ENCODE measurements at regions not wholly inside any gene's neighbourhood (a gene's known extent, or its start where the extent isn't known, plus 50 kb on each side); places are given as distances from the start of the nearest gene placed in this dataset.
A peak's percentile ranks its signal among the peaks of the same experiment; 100 is the strongest.

DNA sequence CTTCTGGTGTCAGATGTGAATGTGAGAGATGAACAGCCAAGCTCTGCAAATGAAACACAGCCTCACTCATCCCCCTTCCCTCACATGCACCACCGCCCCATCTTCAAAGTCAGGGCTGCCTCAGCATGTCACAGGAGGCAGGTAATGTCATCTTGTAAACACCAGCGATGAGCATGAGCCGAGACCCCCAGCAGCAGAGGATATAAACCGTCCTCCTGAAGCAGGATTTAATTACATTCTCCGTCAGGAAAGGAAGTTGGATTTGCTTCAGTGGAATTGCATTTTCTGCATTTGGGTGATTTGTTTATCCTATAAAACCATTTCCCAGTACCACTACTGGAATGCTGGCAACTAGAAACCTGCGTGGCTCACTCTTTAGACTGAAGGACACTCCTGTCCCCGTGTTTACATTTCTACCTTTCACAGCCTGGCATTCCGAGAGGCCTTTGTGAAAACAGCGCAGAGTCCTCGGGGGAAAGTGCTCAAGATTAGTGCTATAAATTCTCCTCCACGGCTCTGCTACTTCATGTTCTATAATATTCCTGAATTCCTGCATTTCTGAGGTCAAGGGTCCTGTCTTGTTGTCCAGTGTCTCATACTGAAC, 619.2 kb downstream of the IRS1 start:
- in situ Hi-C loops (cut with HindIII; ENCODE audit: extremely low pct_ligation_motif_present, low pct_unique_long_range_greater_than_20kb): no loop called here
- no peaks in the 10 kb centered on the region for H3K27me3 ChIP-seq (ENCODE audit: control insufficient read depth in 1 of 2, insufficient read depth in 2 of 2, low read length in 2 of 2)
- no peaks in the 10 kb centered on the region for H3K36me3 ChIP-seq (replicated peaks in 1 of 2; ENCODE audit: control insufficient read depth in 1 of 2, insufficient read depth in 2 of 2, low read length in 2 of 2)
- 65% methylated on average over 11 of the region's 11 CpGs for WGBS (ENCODE audit: low lambda C conversion rate)
- peak; percentile 55; the same call in 2 of the 3 replicates for ATAC-seq
- H2AFZ ChIP-seq (ENCODE audit: low read length): no peak overlapping the region
- BruUV-seq (replicated peaks): no TSS peak
- DNase-seq (ENCODE audit: low spot score): no peak
- intact Hi-C loops (cut with micrococcal nuclease; ENCODE audit: unreplicated experiment): no loop called here
- H3K27ac ChIP-seq (ENCODE audit: extremely low read length, insufficient read depth, low read length): peak overlapping the region; percentile 9
- POLR2A ChIA-PET: no interaction called here
- no peak overlapping the region for H3K9ac ChIP-seq (ENCODE audit: insufficient read depth, low read depth, low read length)
- CTCF ChIA-PET (ENCODE audit: low intra/inter-chr PET ratio, low total read pairs): no interaction called here
- peaks cover 48% of the 10 kb centered on the region for H3K4me1 ChIP-seq (ENCODE audit: insufficient read depth, low read length)
- no peak overlapping the region for H3K4me3 ChIP-seq (replicated peaks in 1 of 3; ENCODE audit: insufficient read depth in 1 of 3, low read depth in 2 of 3, low read length in 3 of 3)
- no peaks in the 10 kb centered on the region for H4K20me1 ChIP-seq (ENCODE audit: insufficient read depth, low read length)
- no peak for FAIRE-seq
- H3K4me2 ChIP-seq (ENCODE audit: low read depth, low read length): no peak overlapping the region; the same call in 1 of the 2 replicates
- H3K9me3 ChIP-seq (ENCODE audit: low read length): peaks cover 27% of the 10 kb centered on the region
- H3K79me2 ChIP-seq (ENCODE audit: insufficient read depth, low read length): no peaks in the 10 kb centered on the region
- TF ChIP-seq JUNB (CRISPR knock-in tag; IDR thresholded peaks at IDR 0.05; ENCODE audit: borderline replicate concordance) (no peak), CBX5 (CRISPR knock-in tag; IDR thresholded peaks at IDR 0.05; ENCODE audit: borderline replicate concordance) (0 out of 2 replicates have a peak, but pooled peaks have one; percentile 15), ZSCAN20 (CRISPR knock-in tag; IDR thresholded peaks at IDR 0.05; ENCODE audit: borderline replicate concordance) (no peak), SNAI1 (CRISPR knock-in tag; IDR thresholded peaks at IDR 0.05; ENCODE audit: borderline replicate concordance) (no peak), RFX3 (CRISPR knock-in tag; IDR thresholded peaks at IDR 0.05) (no peak), PHF21A (CRISPR knock-in tag; IDR thresholded peaks at IDR 0.05) (no peak), ZNF451 (CRISPR knock-in tag; IDR thresholded peaks at IDR 0.05) (no peak), ZNF354B (CRISPR knock-in tag; IDR thresholded peaks at IDR 0.05) (no peak), IKZF5 (CRISPR knock-in tag; IDR thresholded peaks at IDR 0.05) (no peak), ZNF432 (CRISPR knock-in tag; IDR thresholded peaks at IDR 0.05; ENCODE audit: borderline replicate concordance) (no peak), PAF1 (CRISPR knock-in tag; IDR thresholded peaks at IDR 0.05) (no peak)
- TF ChIP-seq, protein P1, sequence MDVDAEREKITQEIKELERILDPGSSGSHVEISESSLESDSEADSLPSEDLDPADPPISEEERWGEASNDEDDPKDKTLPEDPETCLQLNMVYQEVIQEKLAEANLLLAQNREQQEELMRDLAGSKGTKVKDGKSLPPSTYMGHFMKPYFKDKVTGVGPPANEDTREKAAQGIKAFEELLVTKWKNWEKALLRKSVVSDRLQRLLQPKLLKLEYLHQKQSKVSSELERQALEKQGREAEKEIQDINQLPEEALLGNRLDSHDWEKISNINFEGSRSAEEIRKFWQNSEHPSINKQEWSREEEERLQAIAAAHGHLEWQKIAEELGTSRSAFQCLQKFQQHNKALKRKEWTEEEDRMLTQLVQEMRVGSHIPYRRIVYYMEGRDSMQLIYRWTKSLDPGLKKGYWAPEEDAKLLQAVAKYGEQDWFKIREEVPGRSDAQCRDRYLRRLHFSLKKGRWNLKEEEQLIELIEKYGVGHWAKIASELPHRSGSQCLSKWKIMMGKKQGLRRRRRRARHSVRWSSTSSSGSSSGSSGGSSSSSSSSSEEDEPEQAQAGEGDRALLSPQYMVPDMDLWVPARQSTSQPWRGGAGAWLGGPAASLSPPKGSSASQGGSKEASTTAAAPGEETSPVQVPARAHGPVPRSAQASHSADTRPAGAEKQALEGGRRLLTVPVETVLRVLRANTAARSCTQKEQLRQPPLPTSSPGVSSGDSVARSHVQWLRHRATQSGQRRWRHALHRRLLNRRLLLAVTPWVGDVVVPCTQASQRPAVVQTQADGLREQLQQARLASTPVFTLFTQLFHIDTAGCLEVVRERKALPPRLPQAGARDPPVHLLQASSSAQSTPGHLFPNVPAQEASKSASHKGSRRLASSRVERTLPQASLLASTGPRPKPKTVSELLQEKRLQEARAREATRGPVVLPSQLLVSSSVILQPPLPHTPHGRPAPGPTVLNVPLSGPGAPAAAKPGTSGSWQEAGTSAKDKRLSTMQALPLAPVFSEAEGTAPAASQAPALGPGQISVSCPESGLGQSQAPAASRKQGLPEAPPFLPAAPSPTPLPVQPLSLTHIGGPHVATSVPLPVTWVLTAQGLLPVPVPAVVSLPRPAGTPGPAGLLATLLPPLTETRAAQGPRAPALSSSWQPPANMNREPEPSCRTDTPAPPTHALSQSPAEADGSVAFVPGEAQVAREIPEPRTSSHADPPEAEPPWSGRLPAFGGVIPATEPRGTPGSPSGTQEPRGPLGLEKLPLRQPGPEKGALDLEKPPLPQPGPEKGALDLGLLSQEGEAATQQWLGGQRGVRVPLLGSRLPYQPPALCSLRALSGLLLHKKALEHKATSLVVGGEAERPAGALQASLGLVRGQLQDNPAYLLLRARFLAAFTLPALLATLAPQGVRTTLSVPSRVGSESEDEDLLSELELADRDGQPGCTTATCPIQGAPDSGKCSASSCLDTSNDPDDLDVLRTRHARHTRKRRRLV (CRISPR knock-in tag; IDR thresholded peaks at IDR 0.05): no peak
- TF ChIP-seq, protein P2, sequence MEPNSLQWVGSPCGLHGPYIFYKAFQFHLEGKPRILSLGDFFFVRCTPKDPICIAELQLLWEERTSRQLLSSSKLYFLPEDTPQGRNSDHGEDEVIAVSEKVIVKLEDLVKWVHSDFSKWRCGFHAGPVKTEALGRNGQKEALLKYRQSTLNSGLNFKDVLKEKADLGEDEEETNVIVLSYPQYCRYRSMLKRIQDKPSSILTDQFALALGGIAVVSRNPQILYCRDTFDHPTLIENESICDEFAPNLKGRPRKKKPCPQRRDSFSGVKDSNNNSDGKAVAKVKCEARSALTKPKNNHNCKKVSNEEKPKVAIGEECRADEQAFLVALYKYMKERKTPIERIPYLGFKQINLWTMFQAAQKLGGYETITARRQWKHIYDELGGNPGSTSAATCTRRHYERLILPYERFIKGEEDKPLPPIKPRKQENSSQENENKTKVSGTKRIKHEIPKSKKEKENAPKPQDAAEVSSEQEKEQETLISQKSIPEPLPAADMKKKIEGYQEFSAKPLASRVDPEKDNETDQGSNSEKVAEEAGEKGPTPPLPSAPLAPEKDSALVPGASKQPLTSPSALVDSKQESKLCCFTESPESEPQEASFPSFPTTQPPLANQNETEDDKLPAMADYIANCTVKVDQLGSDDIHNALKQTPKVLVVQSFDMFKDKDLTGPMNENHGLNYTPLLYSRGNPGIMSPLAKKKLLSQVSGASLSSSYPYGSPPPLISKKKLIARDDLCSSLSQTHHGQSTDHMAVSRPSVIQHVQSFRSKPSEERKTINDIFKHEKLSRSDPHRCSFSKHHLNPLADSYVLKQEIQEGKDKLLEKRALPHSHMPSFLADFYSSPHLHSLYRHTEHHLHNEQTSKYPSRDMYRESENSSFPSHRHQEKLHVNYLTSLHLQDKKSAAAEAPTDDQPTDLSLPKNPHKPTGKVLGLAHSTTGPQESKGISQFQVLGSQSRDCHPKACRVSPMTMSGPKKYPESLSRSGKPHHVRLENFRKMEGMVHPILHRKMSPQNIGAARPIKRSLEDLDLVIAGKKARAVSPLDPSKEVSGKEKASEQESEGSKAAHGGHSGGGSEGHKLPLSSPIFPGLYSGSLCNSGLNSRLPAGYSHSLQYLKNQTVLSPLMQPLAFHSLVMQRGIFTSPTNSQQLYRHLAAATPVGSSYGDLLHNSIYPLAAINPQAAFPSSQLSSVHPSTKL (CRISPR knock-in tag; IDR thresholded peaks at IDR 0.05): peak; percentile 70
- TF ChIP-seq, protein P3, sequence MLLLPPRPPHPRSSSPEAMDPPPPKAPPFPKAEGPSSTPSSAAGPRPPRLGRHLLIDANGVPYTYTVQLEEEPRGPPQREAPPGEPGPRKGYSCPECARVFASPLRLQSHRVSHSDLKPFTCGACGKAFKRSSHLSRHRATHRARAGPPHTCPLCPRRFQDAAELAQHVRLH (CRISPR knock-in tag; IDR thresholded peaks at IDR 0.05; ENCODE audit: borderline replicate concordance, low read depth): no peak
